SK-N-MC (cell line): ENCODE measurements at regions not wholly inside any gene's neighbourhood (a gene's known extent, or its start where the extent isn't known, plus 50 kb on each side); places are given as distances from the start of the nearest gene placed in this dataset.

Source experiments
- EZH2 ChIP-seq: fragments of 200-600 bp; sonication (generic); IDR thresholded peaks from one replicate; pipeline ENCODE4 v1.6.1; 2017; ENCODE audit warnings: antibody characterized with exemption
- FOXP2 ChIP-seq: optimal IDR thresholded peaks from 2 replicates; pipeline ENCODE3; 2011; ENCODE audit warnings: mild to moderate bottlenecking, moderate library complexity; ENCODE audit not compliant: insufficient read depth; ENCODE audit errors: extremely low read length, control extremely low read depth
- POLR2AphosphoS5 ChIP-seq: IDR thresholded peaks from 2 replicates; pipeline ENCODE4 v1.6.1; 2012; ENCODE audit warnings: mild to moderate bottlenecking, low read depth, low read length, borderline replicate concordance

DNA sequence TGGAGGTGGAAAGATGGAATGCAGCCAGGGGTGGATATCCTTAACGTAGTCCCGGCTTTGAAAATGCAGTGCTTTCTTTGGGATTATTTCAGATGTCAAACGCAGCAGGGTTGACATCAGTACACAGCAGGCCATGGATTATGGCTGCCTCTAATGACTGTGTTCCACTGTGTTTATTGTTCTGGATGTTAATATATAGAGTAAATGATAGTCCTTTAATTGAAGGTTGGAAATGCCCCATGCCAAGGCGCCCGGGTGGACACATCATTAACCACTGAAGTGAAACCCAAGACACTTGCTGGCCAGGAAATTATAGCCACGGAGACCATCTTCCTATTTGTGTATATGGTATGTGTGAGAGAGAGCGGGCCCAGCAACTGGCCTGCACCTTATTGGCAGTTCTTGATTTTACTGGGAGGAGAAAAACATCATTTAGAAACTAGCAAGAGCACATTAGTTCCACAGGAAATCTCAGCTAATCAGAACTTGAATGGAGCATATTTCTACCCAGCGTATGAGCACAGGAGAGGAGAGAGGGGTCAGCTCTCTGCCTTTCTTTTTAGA is 254.9 kb upstream of the RASGRP1 start:
- no peak for TF ChIP-seq POLR2AphosphoS5
- TF ChIP-seq EZH2, result no peak
- TF ChIP-seq FOXP2, result no peak
